ENCODE measurements at regions not wholly inside any gene's neighbourhood (a gene's known extent, or its start where the extent isn't known, plus 50 kb on each side); places are given as distances from the start of the nearest gene placed in this dataset.
"Not testable (repeated sequence)": the region's sequence is repeated elsewhere in the genome, so short reads cannot be mapped to it uniquely, and the experiment has no call there.

GRCh38 chr6:156441-157140, 135.7 kb upstream of the DUSP22 start:
- TF ChIP-seq CTCF (IDR thresholded peaks at IDR 0.05 in 8 of 11, conservative IDR thresholded peaks at IDR 0.05 in 3 of 11); POLR2A (IDR thresholded peaks at IDR 0.05); POLR2AphosphoS5 (IDR thresholded peaks at IDR 0.05): not testable (repeated sequence)
